ENCODE measurements at regions not wholly inside any gene's neighbourhood (a gene's known extent, or its start where the extent isn't known, plus 50 kb on each side); places are given as distances from the start of the nearest gene placed in this dataset.

GRCh38 chr20:55386686-55387085 lies 618.6 kb downstream of the CBLN4 start:
- H3K18ac ChIP-seq (ENCODE audit: insufficient read length, low read depth, low read length), result no peak overlapping the region
- no peak overlapping the region for H2BK120ac ChIP-seq (ENCODE audit: low read depth, low read length, poor library complexity, severe bottlenecking)
- no peaks in the 10 kb centered on the region for H3K23me2 ChIP-seq (ENCODE audit: insufficient read length, low read depth, low read length, poor library complexity, severe bottlenecking)
- no peaks in the 10 kb centered on the region for H3K27me3 ChIP-seq (ENCODE audit: insufficient read depth, low read length)
- no peaks in the 10 kb centered on the region for H3K79me2 ChIP-seq (ENCODE audit: insufficient read depth, low read length)
- Mint-ChIP-seq H3K36me3 (ENCODE audit: insufficient read depth in 1 of 3, low read depth in 3 of 3) (no peaks in the 10 kb centered on the region), H3K4me3 (no peak overlapping the region), H3K27me3 (ENCODE audit: low read depth) (no peaks in the 10 kb centered on the region), H3K9me3 (0 out of 5 replicates have a peak, but pooled peaks cover 0 to 2% of the 10 kb centered on the region in 2 experiments), H3K27ac (no peak overlapping the region), H3K4me1 (no peaks in the 10 kb centered on the region)
- no peak for TF ChIP-seq CTCF (conservative IDR thresholded peaks at IDR 0.05)
- H2BK5ac ChIP-seq (ENCODE audit: insufficient read length, low read length), result no peak overlapping the region
- H3T11ph ChIP-seq (ENCODE audit: low read length), result no peak overlapping the region
- DNase-seq, result no peak
- no peak overlapping the region for H3K9ac ChIP-seq (ENCODE audit: extremely low read depth, insufficient read length, low read length)
- no peak overlapping the region for H3K4me2 ChIP-seq (ENCODE audit: insufficient read depth, insufficient read length, low read length)
- H3K4ac ChIP-seq (ENCODE audit: low read depth, low read length), result no peak overlapping the region
- no peak overlapping the region for H2BK12ac ChIP-seq (ENCODE audit: insufficient read length, low read depth, low read length)
- WGBS (ENCODE audit: extremely low coverage, insufficient read length, low lambda C conversion rate), result no CpG with 5 or more reads among the region's 1 CpG
- no peaks in the 10 kb centered on the region for H3K9me3 ChIP-seq (ENCODE audit: control insufficient read depth, low read depth, low read length)
- no peak overlapping the region for H3K14ac ChIP-seq (ENCODE audit: insufficient read depth, low read length)
- H3K27ac ChIP-seq (ENCODE audit: insufficient read length, low read depth, low read length), result no peak overlapping the region
- no peak overlapping the region for H3K56ac ChIP-seq (ENCODE audit: insufficient read length, low read depth, low read length)
- H2BK15ac ChIP-seq (ENCODE audit: low read depth, low read length), result no peak overlapping the region
- no peaks in the 10 kb centered on the region for H3K79me1 ChIP-seq (ENCODE audit: insufficient read depth, low read depth, low read length, poor library complexity, severe bottlenecking)
- H4K5ac ChIP-seq (ENCODE audit: insufficient read length, low read depth, low read length), result no peak overlapping the region
- no peak overlapping the region for H2BK20ac ChIP-seq (ENCODE audit: low read depth, low read length, poor library complexity, severe bottlenecking)
- no peaks in the 10 kb centered on the region for H4K20me1 ChIP-seq (ENCODE audit: control insufficient read depth, insufficient read depth, insufficient read length)
- H3K23ac ChIP-seq (ENCODE audit: insufficient read length, low read depth, low read length), result no peak overlapping the region
- H2AFZ ChIP-seq (ENCODE audit: low read length), result no peak overlapping the region
- H4K91ac ChIP-seq (ENCODE audit: insufficient read length, low read depth, low read length), result no peak overlapping the region
- H4K8ac ChIP-seq (replicated peaks; ENCODE audit: insufficient read length, low read depth, low read length), result no peak overlapping the region
- H3K4me1 ChIP-seq (ENCODE audit: insufficient read depth, low read length), result no peaks in the 10 kb centered on the region
- no peak overlapping the region for H2AK5ac ChIP-seq (ENCODE audit: insufficient read length, low read length)

All from H9 (cell line).